HG02763 (cell line): ENCODE measurements at regions not wholly inside any gene's neighbourhood (a gene's known extent, or its start where the extent isn't known, plus 50 kb on each side); places are given as distances from the start of the nearest gene placed in this dataset.

Experiments used
- ATAC-seq: cut with Tn5 transposase; IDR thresholded peaks from one replicate; pipeline ENCODE4 v1.9.1; 2021; ENCODE audit warnings: mild to moderate bottlenecking, moderate library complexity; ENCODE audit not compliant: unreplicated experiment

DNA sequence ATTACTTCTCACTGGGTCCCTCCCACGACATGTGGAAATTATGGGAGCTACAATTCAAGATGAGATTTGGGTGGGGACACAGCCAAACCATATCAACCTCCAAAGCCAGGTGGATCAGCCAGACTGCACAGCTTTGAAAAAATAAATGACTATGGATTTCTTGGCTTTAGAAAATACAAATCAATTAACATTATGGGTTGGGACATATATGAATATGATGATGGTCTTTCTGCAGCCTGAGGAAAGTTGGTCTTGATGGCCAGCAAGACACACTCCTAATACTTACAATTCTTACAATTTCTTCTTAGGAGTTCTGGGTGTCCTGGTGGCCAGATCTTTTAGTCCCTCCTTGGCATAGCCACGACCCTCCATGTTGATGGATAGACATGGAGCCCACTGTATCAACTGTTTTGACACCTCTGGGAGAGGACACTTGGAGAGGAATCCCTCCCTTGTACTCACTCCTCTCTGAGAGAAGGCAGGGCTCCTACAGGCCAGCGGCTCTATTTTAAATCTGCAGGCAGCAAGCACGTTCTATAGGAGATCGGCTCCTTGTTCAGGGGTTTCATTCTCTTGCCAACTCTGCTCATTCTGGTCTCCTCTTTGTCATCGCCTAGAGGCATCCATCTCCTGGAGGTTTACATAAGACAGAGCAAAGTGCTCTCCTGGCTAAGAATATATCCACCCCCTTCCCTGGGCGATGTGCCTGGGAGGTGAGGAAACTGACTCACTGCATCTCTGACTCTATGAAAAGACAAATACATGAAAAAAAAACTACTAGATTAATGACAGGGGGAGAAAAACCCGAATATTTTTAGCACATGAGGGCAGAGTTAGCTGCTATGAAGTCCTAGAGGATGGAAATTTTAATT, 145.9 kb downstream of the CARTPT start:
- no peak for ATAC-seq

DNA sequence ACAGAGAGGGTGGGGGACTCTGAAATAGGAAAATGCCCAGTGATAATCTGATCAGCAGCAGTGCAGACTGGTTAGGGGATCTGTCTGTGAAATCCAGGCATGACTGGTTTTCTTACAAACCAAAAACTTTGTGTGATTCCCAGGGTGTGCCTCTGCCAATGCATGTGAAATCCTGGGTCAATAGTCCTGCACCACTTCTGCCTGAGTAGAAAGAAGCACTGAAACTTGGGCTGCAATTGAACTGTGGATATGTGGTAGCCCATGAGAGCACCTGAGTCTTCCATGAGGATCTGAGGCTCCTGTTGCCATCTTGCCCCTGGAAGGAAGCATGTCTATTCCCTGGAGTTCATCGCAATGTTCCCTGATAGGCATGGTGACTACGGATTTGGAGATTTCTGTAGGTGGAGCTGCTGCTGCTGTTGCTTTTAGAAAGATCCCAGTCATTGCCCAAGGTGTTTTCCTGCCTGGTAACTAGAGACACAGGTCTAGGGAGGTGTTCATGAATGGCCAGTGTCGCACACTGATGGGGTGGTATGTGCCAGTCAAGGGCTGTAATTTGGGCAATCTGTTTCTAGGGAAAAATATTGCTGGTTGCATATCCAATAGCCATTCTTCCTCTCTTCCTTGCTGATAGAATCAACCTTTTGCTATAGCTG, 146.7 kb downstream of the CARTPT start:
- no peak for ATAC-seq

DNA sequence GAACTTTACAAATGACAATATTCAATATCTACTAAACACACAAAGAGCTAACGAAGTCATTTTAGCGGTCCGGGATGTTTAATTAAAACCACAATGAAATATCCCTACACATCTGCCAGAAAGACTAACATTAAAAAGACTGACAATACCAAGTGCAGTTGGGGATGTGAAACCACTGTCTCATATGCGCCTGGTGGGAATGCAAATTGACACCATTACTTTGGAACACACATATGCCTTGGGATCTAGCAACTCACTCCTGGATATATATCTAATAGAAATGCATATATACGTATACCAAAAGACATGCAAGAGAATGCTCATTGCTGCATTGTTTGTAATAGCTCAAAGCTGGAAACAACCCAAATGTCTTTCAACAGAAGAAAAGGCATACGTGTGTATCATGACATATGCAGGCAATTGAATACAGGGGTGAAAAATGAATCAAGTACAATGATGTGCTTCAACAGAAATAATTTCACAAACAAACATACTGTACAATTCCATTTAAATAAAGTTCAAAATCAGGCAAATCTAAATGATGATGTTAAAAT, 153.3 kb downstream of the CARTPT start:
- no peak for ATAC-seq

DNA sequence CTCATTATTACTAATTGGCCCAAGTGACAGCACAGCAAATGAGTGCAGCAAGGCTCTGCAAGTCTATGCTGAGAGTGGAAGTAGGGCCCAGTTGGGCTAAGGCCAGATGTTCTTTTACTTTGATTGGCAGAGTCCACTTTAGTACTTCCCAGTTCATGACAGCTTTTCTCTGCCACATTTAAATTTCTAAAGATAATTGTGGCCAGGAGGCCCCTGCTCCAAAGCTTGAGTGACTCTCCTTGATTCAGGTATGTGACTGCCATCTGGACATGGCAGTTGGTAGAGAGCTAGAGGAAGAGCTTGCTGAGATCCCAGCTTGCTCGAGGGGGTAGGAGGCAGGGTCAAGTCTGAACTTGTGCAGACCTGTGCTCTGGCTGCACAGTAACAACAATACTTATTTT, 154.1 kb downstream of the CARTPT start:
- ATAC-seq = no peak

DNA sequence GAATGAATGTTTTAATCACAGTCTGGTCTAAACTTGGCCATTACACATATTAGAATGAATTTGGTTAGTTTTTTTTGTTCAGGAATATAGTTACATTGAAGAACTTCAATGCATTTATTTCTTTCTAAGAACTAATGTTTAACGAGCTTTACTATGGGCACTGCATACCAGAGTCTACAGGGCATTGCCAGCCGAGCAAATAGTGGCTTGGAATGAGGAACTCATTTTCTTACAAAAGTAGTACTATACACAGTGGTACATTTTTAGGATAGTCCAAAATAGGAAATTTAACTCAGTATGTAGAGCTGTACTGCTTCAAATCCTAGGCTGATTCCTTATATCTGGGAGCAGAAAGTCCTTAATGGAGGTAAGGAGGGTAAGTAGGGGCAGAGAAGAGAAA, 155.4 kb downstream of the CARTPT start:
- no peak for ATAC-seq

DNA sequence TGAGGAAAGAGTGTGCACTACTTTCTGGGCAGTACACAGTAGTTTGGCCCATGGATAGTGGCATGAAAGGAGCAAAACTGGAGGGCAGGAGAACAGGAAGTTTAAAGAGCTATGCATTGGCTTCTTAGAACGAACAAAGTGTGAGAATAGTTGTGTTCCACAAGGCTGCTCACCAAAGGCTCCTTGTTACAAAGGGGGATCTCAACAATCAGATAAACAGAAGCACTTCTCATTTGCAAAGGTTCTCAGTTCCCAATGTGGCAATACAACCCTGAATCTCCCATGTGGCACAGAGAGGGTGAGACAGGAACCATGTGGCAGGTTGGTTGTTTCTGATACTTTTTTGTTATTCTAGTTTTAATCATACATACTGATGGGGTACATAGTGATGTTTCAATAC, 158.4 kb downstream of the CARTPT start:
- no peak for ATAC-seq

DNA sequence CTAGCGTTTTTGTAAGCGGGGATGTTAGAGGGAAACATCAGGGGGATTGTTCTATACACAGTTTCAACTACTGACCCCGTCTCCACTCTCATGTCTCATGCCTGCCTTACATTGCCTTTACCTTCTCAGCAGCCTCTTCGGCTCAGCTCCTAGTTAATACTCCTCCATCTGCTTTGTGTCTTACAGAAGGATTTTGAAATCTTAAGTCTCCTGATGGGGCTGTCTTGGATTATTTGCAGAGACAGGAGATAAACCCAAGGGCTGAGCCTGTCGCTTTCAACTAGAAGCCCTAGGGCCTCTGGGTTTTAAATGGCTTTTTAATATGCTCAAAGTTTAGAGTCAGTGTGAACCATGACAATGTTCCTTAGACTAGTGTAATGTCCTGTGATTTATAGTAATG, 161.5 kb downstream of the CARTPT start:
- ATAC-seq = no peak

DNA sequence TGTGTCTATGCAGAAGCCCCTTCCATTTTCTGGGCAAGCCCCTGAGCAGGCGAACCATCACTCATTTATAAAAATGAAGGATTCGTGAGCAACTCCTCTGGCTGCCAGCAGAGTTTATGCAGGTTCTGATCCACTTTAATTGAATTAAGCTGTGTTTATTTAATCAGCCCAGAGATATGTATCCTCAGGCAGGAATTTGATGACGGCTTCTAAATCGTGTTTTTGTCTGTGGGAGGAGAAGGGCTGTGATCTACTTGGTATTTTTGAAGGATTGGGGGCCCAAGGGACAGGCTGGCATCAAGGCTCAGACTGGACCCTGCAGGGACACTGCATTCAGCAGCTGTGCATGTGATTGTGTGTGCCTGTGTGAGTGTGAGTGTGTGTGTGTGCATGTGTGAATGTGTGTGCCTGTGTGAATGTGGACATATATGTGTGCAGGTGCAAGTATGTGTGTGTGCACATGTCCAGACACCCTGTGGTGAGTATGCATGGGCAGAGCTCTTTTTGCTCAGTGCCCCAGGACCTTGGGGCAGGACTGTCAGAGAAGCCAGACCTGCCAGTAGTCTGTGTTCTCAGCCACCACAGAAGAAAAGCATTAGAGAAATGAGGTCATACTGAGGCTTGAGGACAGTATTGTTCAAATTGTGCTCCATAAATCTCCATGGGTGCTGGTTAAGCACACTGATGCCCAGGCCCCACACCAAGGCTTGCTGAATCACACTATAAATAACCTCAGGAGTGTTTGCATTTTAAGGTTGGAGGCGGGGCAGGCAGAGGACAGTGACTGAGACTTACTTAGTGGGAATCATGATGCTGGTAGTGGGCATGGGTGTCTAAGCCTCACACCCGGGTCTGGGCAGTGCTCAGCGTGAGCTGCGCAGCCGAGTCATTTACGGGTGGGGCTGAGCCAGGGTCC, 164.0 kb downstream of the CARTPT start:
- ATAC-seq = no peak

DNA sequence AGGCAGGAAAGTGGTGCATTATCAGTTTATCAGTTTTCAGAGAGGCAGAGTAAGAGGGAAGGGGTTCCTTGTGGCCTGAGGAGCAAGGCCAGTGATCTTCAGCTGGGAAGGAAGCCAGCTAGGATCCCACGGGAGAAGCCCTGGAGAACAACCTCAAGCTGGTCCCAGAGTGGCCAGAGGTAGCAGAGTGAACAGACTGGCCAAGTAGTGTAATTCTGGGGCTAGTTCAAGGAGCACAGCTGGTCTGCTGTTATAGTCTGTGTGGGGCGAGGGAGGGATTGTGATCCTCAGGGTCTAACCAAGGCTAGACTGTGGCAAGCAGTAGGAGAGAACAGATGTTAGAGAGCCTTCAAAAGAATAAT, 164.6 kb downstream of the CARTPT start:
- no peak for ATAC-seq

DNA sequence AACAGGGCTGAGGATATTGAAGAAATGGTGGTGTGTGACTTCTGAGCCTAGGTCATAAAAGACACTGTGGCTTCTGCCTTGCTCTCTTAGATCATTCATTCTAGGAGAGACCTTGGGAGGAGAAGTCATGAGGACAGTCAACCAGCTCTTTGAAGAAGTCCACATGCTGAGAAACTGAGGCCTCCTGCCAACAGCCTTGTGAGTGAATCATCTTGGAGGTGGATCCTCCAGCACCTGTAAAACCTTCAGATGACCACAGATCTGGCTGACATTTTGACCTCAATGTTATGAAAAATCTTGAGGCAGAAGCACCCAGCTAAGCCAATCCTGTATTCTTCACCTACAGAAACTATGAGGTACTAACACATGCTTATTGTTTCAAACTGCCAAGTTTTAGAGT, 165.9 kb downstream of the CARTPT start:
- no peak for ATAC-seq

DNA sequence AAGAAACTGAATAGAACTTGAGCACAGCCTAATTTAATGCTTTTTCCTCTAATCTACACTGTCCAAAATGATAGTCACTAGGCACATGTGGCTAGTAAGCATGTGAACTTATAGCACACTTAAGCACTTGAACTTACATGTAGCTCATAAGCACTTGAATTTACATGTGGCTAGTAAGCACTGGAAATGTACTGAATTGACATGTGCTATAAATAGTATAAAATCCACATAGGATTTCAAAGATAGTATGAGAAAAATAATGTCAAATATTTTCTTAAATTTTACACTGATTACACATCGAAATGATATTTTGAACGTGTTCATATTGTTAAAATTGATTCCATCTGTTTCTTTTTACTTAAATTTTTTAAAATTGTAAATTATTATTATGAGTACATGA, 167.3 kb downstream of the CARTPT start:
- ATAC-seq = no peak

DNA sequence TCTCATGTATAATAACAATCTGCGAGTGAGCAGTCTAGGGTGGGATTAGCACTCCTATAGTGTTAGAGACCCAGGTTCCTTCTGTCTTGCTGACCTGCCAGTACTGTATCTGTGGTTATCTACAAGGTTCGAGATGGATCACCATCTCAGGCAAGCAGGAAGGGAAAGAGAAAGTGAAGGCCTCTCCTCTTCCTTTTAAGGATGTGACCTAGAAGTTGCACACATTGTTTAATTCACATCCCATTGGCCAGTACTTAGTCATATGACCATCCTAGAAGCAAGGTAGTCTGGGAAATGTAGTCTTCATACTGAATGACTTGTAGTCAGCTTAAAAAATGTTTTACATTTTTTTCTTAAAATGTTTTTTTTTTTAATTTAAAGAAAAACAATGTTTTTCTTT, 168.6 kb downstream of the CARTPT start:
- peak; percentile 92 for ATAC-seq

DNA sequence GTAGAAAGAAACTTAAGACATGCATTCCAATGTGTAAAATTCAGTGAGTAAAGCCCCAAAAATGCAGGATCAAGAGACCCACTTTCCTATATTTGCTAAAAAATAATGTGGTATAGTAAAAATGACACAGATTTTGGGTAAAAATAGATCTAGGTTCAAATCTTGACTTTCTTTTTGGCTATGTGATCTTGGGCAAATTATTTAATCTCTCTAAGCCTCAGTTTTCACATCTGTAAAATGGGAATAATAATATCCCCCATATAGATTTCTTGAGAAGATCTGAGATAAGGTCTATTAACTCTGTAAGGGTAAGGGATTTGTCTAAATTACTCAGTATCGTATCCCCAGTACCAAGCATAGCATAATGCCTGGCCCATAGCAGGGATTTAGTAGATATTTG, 172.3 kb downstream of the CARTPT start:
- no peak for ATAC-seq

DNA sequence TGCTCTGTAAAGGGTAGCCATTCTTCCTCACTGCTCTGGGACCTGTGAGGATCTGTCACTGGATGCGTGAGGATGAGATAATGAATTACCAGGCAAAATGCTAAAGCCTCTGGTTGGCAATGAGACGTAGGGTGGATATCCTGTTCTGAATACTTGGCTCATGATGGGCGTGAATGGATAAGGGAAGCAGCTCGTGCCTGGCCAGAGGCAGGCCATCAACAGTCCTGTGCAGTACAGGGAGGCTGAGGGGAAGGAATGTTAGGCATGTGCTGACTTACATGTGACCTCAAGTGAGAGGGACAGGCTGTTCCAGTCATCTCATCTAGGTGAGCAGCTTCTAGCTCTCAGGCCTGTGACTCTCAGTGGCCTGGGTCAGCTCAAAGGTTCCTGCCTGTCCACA, 172.8 kb downstream of the CARTPT start:
- ATAC-seq = no peak

DNA sequence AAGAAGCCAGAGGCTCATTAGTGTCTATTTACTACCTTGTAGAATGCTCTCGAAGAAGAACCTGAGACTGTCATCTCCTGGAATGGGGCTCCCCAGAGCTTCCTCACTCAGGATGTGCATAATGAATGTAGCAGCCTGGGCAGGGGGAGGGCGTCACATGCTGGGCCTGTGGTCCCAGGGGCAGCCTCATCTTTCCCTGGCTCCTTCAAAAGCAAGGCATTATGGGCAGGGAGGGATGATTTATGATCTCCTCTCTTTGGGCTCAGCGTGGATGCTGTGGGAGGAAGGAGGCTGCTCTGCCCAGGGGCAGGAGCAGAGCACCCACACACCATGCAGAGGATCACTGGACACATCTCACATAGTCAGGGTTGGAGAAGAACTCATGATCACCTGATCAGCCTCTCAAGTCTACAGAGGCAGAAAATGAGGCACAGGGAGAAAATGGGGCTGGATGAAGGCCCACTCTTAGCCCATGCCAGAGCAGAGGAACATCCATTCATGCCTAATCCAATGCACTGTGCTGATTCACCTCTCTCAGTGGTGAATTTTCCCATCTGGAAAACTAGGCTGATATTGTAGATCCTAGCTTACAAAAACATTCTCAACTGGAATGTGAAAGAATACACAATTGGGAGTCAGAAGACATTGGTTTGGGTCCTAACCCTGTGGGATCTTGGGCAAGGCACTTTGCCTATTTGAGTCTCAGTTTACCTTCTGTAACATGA, 173.7 kb downstream of the CARTPT start:
- no peak for ATAC-seq

DNA sequence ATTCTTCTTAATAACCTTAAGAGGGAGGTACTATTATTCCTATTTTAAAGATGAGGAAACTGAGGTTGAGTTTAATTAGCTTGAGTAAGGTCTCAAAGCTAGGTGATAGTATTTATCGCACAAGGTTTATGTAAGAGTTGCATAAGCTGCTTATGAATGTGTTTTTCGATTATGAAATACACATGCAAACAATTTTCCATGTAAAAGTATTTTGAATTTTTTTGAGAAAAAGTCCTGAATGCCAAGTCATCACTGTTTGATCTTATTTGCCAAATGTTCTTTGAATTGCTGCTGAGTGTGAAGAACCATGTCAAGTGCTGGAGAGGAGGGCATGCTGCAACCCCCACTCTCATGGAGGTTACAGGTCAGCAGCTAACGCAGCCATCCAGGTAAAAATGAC, 174.4 kb downstream of the CARTPT start:
- no peak for ATAC-seq

DNA sequence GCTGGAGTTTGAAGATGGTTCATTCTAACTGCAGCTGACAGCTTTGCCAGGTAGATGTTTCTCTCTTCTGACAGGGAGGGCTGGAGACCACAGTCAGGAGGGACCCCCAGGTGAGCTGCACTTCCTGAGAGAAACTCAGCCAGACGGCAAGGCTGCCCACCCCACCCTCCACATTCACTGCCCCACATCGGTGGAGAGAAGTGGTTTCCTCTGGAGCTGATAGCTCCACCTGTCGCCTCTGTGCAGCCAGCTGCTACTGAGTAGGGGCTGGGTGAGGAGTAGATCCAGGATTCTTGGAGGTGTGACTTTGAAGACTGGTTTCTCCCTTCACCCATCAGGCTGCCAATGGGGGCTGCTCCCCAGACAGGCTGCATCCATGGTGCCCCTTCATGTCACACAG, 175.0 kb downstream of the CARTPT start:
- ATAC-seq = no peak

DNA sequence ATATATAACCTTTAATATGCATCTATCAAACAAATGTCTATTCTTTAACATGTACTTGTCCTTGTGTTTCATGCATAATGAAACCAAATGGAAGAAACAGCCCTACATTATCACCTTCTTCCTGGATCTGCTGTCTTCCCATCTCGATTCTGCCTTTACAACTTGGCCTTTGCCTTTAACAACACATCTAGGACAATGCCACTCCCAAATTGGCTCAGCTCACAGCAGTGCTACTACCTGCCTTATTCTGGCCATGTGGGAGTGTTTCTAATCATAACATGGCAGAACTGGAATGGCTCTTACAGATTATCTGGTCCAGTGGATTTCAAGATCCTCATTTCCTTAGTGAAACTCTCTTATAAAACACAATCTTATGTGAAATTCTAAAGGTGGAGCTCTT, 176.5 kb downstream of the CARTPT start:
- no peak for ATAC-seq

DNA sequence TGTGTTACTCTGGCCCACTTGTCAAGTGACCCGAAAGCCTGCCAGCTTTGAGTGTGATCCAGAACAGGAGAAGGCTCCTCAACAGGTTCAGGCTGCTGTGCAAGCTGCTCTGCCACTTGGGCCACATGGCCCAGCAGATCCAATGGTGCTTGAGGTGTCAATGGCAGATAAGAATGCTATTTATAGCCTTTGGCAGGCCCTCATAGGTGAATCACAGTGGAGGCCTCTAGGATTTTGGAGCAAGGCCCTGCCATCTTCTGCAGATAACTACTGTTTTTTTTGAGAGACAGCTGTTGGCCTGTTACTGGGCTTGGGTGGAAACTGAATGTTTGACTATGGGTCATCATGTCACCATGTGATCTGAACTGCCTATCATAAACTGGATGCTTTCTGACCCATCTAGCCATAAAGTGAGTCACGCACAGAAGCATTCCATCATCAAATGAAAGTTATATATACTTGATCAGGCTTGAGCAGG, 180.8 kb downstream of the CARTPT start:
- no peak for ATAC-seq

DNA sequence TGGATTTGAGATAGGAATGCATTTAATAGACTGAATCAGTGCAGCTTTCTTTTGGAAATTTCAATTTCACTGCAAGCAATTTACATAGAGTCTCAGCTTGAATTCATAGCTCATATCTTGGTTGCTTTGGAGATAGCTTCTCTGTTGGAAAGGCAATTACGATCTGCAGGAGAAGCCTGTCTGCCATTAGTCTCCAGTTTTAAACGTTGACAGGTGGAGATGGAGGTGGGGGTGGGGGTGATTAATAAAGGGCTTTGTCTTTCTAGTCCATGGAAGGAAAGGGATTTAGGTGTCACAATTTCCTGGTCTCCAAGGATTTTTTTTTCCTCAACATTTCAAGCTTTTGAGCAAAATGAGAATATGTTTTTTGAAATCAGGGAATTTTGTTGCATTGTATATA, 184.7 kb downstream of the CARTPT start:
- no peak for ATAC-seq

DNA sequence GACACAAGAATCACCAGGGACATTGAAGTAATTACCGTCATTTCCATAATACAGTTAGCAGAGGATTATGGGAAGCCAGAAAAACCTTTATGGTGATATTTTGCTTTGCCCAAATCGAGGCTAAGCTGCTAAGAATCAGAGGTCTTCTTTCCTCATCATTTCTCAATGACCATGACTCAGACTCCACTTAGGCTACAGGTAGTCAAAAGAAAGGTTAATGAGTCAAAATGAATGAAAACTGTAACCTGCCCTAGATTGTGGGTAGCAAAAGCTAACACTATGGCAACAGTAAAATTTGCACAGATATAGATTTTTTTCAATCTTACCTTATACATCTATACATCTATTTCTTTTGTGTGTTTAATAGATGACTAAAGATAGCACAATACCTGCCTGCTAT, 185.8 kb downstream of the CARTPT start:
- no peak for ATAC-seq
